HEK293T (cell line): ENCODE measurements at regions not wholly inside any gene's neighbourhood (a gene's known extent, or its start where the extent isn't known, plus 50 kb on each side); places are given as distances from the start of the nearest gene placed in this dataset.

ENCODE experiments used
- BHLHE40 ChIP-seq: fragments of 450-650 bp; IDR thresholded peaks from 2 replicates; pipeline ENCODE4 v1.6.1; 2016; ENCODE audit warnings: mild to moderate bottlenecking, moderate library complexity, borderline replicate concordance
- FOXA1 ChIP-seq: fragments of 450-650 bp; IDR thresholded peaks from 2 replicates; pipeline ENCODE4 v1.6.1; 2016; ENCODE audit warnings: mild to moderate bottlenecking
- FOXM1 ChIP-seq: fragments of 450-650 bp; IDR thresholded peaks from 2 replicates; pipeline ENCODE4 v1.6.1; 2017; ENCODE audit warnings: mild to moderate bottlenecking, borderline replicate concordance
- L3MBTL2 ChIP-seq: fragments of 450-650 bp; conservative IDR thresholded peaks from 2 replicates; pipeline ENCODE4 v1.6.1; 2016; ENCODE audit warnings: mild to moderate bottlenecking
- NFRKB ChIP-seq: fragments of 450-650 bp; IDR thresholded peaks from 2 replicates; pipeline ENCODE4 v1.6.1; 2016; ENCODE audit warnings: mild to moderate bottlenecking, moderate library complexity
- SP1 ChIP-seq: fragments of 450-650 bp; IDR thresholded peaks from 2 replicates; pipeline ENCODE4 v1.6.1; 2017
- SUZ12 ChIP-seq: fragments of 450-650 bp; IDR thresholded peaks from 2 replicates; pipeline ENCODE4 v1.6.1; 2016; ENCODE audit warnings: mild to moderate bottlenecking
- TF ChIP-seq, protein P1 (sequence below): fragments of 450-650 bp; IDR thresholded peaks from 2 replicates; pipeline ENCODE4 v1.6.1; 2016

DNA sequence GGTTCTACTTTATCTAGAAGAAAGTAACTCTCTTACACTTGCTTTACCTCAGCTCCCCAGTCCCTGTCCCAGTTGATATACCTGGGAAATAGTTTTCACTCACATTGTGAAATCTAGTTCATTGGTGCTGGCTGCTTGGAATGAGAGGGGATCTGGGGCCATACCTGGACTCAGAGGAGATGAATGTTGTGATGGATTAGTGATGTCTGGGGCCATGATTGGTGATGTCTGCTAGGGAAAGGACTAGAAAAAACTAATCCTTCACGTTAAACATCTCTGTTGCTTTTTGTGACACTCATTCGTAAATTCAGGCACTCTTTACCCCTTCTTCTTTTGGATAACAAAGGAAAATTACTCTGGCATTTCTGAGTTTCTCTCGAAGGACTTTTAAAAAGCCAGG lies 152.4 kb downstream of the RAB11FIP2 start:
- TF ChIP-seq SP1 (no peak), L3MBTL2 (no peak), FOXA1 (no peak), FOXM1 (no peak), BHLHE40 (no peak), NFRKB (no peak), SUZ12 (no peak)
- TF ChIP-seq, protein P1, sequence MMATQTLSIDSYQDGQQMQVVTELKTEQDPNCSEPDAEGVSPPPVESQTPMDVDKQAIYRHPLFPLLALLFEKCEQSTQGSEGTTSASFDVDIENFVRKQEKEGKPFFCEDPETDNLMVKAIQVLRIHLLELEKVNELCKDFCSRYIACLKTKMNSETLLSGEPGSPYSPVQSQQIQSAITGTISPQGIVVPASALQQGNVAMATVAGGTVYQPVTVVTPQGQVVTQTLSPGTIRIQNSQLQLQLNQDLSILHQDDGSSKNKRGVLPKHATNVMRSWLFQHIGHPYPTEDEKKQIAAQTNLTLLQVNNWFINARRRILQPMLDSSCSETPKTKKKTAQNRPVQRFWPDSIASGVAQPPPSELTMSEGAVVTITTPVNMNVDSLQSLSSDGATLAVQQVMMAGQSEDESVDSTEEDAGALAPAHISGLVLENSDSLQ: no peak
